Thoracic aorta (tissue), 2 donors: ENCODE measurements at regions not wholly inside any gene's neighbourhood (a gene's known extent, or its start where the extent isn't known, plus 50 kb on each side); places are given as distances from the start of the nearest gene placed in this dataset.
"Not testable (repeated sequence)": the region's sequence is repeated elsewhere in the genome, so short reads cannot be mapped to it uniquely, and the experiment has no call there.

Source experiments
- ATAC-seq: fragments of 150-250 bp; one replicate; pipeline ENCODE4 v1.8.0; 2017; ENCODE audit warnings: low read depth; ENCODE audit not compliant: insufficient number of reproducible peaks, low FRiP score
- DNase-seq: peaks from one replicate; pipeline ENCODE4 v3.0.0-alpha.2; 2020; ENCODE audit warnings: low spot score
- H3K27ac ChIP-seq, 2 donors: fragments of 200-600 bp; sonication (generic); 1 replicate in 1 of 2; 2 replicates in 1 of 2; pipeline ENCODE4 v1.5.1; 2016; ENCODE audit warnings: mild to moderate bottlenecking in 2 of 2, moderate library complexity in 2 of 2
- H3K27me3 ChIP-seq: fragments of 200-600 bp; sonication (generic); replicated peaks from 2 replicates; pipeline ENCODE4 v1.6.0; 2016; ENCODE audit warnings: mild to moderate bottlenecking; ENCODE audit not compliant: insufficient read depth
- H3K36me3 ChIP-seq: fragments of 200-600 bp; sonication (generic); one replicate; pipeline ENCODE4 v1.5.1; 2016
- H3K4me1 ChIP-seq, 2 donors: fragments of 200-600 bp; sonication (generic); 1 replicate in 1 of 2; 2 replicates in 1 of 2; pipeline versions ENCODE4 v1.5.1 to v1.6.0; 2016; ENCODE audit warnings: low read depth in 2 of 2, mild to moderate bottlenecking in 1 of 2; ENCODE audit not compliant: control insufficient read depth in 1 of 2
- H3K4me3 ChIP-seq: fragments of 200-600 bp; sonication (generic); 2 replicates; pipeline ENCODE4 v1.5.1; 2016; ENCODE audit warnings: mild to moderate bottlenecking
- H3K9me3 ChIP-seq: fragments of 200-600 bp; sonication (generic); 2 replicates; pipeline ENCODE4 v1.5.1; 2016
- TF ChIP-seq, protein P1 (sequence below): fragments of 200-600 bp; sonication (generic); IDR thresholded peaks from one replicate; pipeline ENCODE4 v1.5.1; 2019; ENCODE audit warnings: antibody characterized with exemption

DNA sequence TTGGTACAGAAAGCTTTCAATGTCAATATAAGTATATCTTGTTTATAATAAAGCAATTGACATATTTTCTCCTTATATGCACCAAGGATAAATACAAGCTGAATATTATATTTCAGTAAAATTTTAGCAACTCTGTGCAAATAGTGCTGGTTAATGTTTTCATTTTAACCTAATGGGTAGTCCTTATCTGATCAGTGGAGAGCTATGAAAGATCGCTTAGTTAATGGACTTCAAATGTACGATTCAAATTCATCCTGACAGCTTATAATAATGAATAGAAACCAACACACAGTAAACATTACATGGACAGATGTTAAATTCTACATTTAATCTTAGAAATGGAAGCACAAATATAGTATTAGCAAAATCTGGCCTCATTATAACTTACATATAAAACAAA is 1495.2 kb upstream of the C9orf72 start:
- TF ChIP-seq, protein P1, sequence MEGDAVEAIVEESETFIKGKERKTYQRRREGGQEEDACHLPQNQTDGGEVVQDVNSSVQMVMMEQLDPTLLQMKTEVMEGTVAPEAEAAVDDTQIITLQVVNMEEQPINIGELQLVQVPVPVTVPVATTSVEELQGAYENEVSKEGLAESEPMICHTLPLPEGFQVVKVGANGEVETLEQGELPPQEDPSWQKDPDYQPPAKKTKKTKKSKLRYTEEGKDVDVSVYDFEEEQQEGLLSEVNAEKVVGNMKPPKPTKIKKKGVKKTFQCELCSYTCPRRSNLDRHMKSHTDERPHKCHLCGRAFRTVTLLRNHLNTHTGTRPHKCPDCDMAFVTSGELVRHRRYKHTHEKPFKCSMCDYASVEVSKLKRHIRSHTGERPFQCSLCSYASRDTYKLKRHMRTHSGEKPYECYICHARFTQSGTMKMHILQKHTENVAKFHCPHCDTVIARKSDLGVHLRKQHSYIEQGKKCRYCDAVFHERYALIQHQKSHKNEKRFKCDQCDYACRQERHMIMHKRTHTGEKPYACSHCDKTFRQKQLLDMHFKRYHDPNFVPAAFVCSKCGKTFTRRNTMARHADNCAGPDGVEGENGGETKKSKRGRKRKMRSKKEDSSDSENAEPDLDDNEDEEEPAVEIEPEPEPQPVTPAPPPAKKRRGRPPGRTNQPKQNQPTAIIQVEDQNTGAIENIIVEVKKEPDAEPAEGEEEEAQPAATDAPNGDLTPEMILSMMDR, result no peak
- ATAC-seq, result no peak

DNA sequence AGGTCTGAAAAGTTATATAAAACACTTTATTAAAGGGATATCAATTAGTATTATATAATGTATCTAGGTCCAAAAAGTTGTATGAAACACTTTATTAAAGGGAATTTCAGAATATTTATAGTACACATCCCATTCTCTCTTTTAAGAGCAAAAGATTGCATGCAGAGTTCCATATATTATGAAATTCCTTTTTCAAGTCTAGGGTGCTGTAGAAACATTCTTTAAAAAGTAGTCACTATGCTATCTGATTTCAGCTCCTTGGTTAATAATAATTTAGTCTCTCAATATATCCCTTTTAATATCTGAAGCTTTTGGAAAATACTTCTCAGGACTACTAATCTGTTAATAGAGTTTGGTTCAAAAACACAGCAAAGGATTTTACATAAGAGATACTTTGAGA is 1496.1 kb upstream of the C9orf72 start:
- H3K4me1 ChIP-seq, result no peaks in the 10 kb centered on the region
- no peaks in the 10 kb centered on the region for H3K9me3 ChIP-seq
- H3K4me3 ChIP-seq, result no peak overlapping the region
- ATAC-seq (no peak), DNase-seq (no peak)
- H3K27me3 ChIP-seq, result no peaks in the 10 kb centered on the region
- TF ChIP-seq, protein P1, result no peak
- no peak overlapping the region for H3K27ac ChIP-seq
- H3K36me3 ChIP-seq, result no peaks in the 10 kb centered on the region

More for the DNA sequence above, 1495.2 kb upstream of the C9orf72 start:
- H3K36me3 ChIP-seq, result no peaks in the 10 kb centered on the region
- no peaks in the 10 kb centered on the region for H3K4me1 ChIP-seq
- H3K27ac ChIP-seq, result no peak overlapping the region
- DNase-seq, result no peak
- no peaks in the 10 kb centered on the region for H3K9me3 ChIP-seq
- no peak overlapping the region for H3K4me3 ChIP-seq
- no peaks in the 10 kb centered on the region for H3K27me3 ChIP-seq

DNA sequence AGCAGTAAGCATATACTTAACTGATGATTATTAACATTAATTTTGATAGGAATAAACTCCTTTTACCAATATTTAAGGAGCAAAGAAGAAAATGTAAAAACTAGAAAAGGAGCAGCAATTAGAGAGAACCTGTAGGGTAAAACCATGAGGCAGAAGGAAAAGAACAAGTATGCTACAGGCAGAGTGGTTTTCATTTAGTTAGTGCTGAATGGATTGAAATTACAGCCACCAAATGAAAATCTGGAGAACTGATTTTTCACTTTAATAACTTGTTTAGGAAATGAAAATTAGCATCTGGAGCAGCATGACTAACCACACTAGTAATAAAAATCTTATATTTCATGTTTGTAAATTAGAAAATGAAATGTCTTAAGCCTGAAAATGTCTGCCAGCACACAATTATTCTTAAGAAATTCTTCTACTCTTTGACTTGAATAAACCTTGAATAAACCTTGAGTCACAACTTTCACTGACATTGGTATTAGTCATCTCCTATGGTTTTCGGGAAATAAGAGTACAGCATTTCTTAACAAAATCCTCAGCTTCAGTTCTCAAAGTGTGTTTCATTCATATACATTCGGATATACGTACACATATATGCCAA is 1504.9 kb upstream of the C9orf72 start:
- no peaks in the 10 kb centered on the region for H3K4me1 ChIP-seq
- no peak overlapping the region for H3K4me3 ChIP-seq
- no peaks in the 10 kb centered on the region for H3K36me3 ChIP-seq
- no peaks in the 10 kb centered on the region for H3K9me3 ChIP-seq
- H3K27me3 ChIP-seq, result no peaks in the 10 kb centered on the region
- no peak for ATAC-seq
- TF ChIP-seq, protein P1, result no peak
- no peak overlapping the region for H3K27ac ChIP-seq
- DNase-seq, result no peak

DNA sequence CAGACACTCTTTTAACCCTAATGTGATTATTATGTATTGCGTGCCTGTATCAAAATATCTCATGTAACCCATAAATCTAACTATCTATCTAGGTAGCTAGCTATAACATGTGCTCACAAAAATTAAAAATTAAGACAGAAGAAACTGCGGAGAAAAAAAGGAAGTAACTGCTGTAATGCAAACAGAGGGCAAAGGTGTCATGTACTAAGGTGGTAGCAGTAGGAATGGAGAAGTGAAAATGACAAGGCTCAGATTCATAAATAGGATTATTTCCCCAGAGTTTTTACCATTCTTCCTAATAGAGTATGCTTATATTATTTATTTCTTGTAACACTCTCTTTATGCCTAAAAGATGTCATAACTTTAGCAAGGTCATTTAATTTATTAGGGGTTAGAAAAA is 1527.5 kb upstream of the C9orf72 start:
- no peaks in the 10 kb centered on the region for H3K27me3 ChIP-seq
- H3K4me1 ChIP-seq, result no peaks in the 10 kb centered on the region
- no peaks in the 10 kb centered on the region for H3K9me3 ChIP-seq
- H3K27ac ChIP-seq, result no peak overlapping the region
- TF ChIP-seq, protein P1, result no peak
- no peak for ATAC-seq
- no peak overlapping the region for H3K4me3 ChIP-seq
- no peaks in the 10 kb centered on the region for H3K36me3 ChIP-seq
- DNase-seq, result no peak

DNA sequence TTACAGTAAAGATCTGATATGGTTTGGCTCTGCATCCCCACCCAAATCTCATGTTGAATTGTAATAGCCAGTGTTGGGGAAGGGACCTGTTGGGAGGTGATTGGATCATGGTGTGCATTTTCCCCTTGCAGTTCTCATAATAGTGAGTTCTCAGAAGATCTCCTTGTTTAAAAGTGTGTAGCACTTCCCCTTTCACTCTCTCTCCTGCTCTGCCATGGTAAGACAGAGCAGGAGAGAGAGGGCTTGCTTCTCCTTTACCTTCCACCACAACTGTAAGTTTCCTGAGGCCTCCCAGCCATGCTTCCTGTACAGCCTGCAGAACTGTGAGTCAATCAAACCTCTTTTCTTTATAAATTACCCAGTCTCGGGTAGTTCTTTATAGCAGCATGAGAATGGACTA is 1530.9 kb upstream of the C9orf72 start:
- H3K4me1 ChIP-seq, H3K4me3 ChIP-seq, H3K27me3 ChIP-seq, H3K9me3 ChIP-seq, DNase-seq, H3K27ac ChIP-seq, ATAC-seq, H3K36me3 ChIP-seq: not testable (repeated sequence)

DNA sequence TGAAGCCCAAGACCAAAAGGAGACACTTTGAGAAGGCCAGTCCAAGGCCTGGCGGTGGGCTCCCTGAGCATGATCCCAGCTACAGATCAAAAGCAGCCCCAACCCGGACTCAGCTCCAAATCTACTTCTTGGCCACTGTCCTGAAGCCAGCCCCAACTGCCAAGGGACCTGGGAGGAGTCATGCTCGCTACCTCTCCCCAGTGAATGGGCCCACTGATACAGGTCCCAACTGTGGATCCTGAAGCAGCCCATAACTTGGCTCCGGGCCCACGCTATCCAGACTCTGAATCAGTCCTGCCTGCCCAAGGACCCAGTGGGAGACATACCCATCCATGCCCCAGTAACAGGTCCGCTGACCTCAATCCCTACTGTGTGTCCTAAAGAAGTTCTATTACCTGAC is 1545.3 kb upstream of the C9orf72 start:
- H3K27ac ChIP-seq, result no peak overlapping the region
- TF ChIP-seq, protein P1, result no peak
- no peaks in the 10 kb centered on the region for H3K9me3 ChIP-seq
- no peaks in the 10 kb centered on the region for H3K36me3 ChIP-seq
- no peaks in the 10 kb centered on the region for H3K4me1 ChIP-seq
- no peak overlapping the region for H3K4me3 ChIP-seq
- DNase-seq (no peak), ATAC-seq (no peak)
- no peaks in the 10 kb centered on the region for H3K27me3 ChIP-seq
